Mammary epithelial cell (primary cell): ENCODE measurements at regions not wholly inside any gene's neighbourhood (a gene's known extent, or its start where the extent isn't known, plus 50 kb on each side); places are given as distances from the start of the nearest gene placed in this dataset.
"Not testable (repeated sequence)": the region's sequence is repeated elsewhere in the genome, so short reads cannot be mapped to it uniquely, and the experiment has no call there.

ENCODE experiments used
- CTCF ChIP-seq, 2 donors: IDR thresholded peaks in 1 of 2; conservative IDR thresholded peaks in 1 of 2; 2 replicates each; pipeline ENCODE4 v1.5.1; 2011 to 2012; ENCODE audit warnings: inconsistent platforms in 2 of 2, low read length in 2 of 2, mild to moderate bottlenecking in 2 of 2, control low read depth in 1 of 2, low read depth in 1 of 2; ENCODE audit not compliant: insufficient read depth in 1 of 2; ENCODE audit errors: extremely low read depth in 1 of 2
- EZH2 ChIP-seq: IDR thresholded peaks from 2 replicates; pipeline ENCODE4 v1.6.1; 2012; ENCODE audit warnings: low read length, inconsistent platforms, borderline replicate concordance

GRCh38 chr12:92231532-92231931 is 85.9 kb upstream of the BTG1 start:
- TF ChIP-seq CTCF (conservative IDR thresholded peaks at IDR 0.05 in 1 of 2, IDR thresholded peaks at IDR 0.05 in 1 of 2; ENCODE audit: extremely low read depth in 1 of 2, insufficient read depth in 1 of 2, low read depth in 1 of 2, low read length in 2 of 2); EZH2: not testable (repeated sequence)
